Colon (tissue), 2 donors: ENCODE measurements at regions not wholly inside any gene's neighbourhood (a gene's known extent, or its start where the extent isn't known, plus 50 kb on each side); places are given as distances from the start of the nearest gene placed in this dataset.
"Not testable (repeated sequence)": the region's sequence is repeated elsewhere in the genome, so short reads cannot be mapped to it uniquely, and the experiment has no call there.

Experiments
- FAIRE-seq: peaks from 2 replicates; lab custom pipeline; 2012; peaks lifted over from hg19 to GRCh38; lab: Jason Lieb, UNC
- donor health status: control.
- donor health status: control.

GRCh38 chr10:2334575-2334974 is 597.2 kb upstream of the ADARB2 start:
- no peak for FAIRE-seq

- FAIRE-seq = no peak
These were observed 591.8 kb upstream of the ADARB2 start for GRCh38 chr10:2329082-2329481.

- no peak for FAIRE-seq
These were observed 589.1 kb upstream of the ADARB2 start for GRCh38 chr10:2326411-2326810.

GRCh38 chr10:2315045-2315485 is 577.7 kb upstream of the ADARB2 start:
- not testable (repeated sequence) for FAIRE-seq

GRCh38 chr10:2306081-2306480 is 568.8 kb upstream of the ADARB2 start:
- no peak for FAIRE-seq

- FAIRE-seq = no peak
These were observed 565.8 kb upstream of the ADARB2 start for GRCh38 chr10:2303169-2303568.

GRCh38 chr10:2301227-2301626 is 563.9 kb upstream of the ADARB2 start:
- FAIRE-seq = no peak

GRCh38 chr10:2300231-2300630 is 562.9 kb upstream of the ADARB2 start:
- no peak for FAIRE-seq

- no peak for FAIRE-seq
These were observed 559.0 kb upstream of the ADARB2 start for GRCh38 chr10:2296179-2296891.

GRCh38 chr10:2294739-2295138 is 557.4 kb upstream of the ADARB2 start:
- FAIRE-seq = no peak

GRCh38 chr10:2284071-2284470 is 546.7 kb upstream of the ADARB2 start:
- no peak for FAIRE-seq

GRCh38 chr10:2282202-2282601 is 544.9 kb upstream of the ADARB2 start:
- FAIRE-seq = no peak

GRCh38 chr10:2280713-2281300 is 543.5 kb upstream of the ADARB2 start:
- no peak for FAIRE-seq

GRCh38 chr10:2279711-2280110 is 542.4 kb upstream of the ADARB2 start:
- FAIRE-seq = no peak

GRCh38 chr10:2278363-2278762 is 541.0 kb upstream of the ADARB2 start:
- FAIRE-seq = no peak

- FAIRE-seq = no peak
These were observed 526.2 kb upstream of the ADARB2 start for GRCh38 chr10:2263561-2263960.

GRCh38 chr10:2262878-2263277 is 525.6 kb upstream of the ADARB2 start:
- FAIRE-seq = no peak

- FAIRE-seq = no peak
These were observed 525.0 kb upstream of the ADARB2 start for GRCh38 chr10:2262333-2262732.

- no peak for FAIRE-seq
These were observed 518.9 kb upstream of the ADARB2 start for GRCh38 chr10:2256241-2256640.

GRCh38 chr10:2252096-2252495 is 514.8 kb upstream of the ADARB2 start:
- FAIRE-seq = no peak

- FAIRE-seq = no peak
These were observed 514.3 kb upstream of the ADARB2 start for GRCh38 chr10:2251631-2252030.

GRCh38 chr10:2246747-2247146 is 509.4 kb upstream of the ADARB2 start:
- no peak for FAIRE-seq

GRCh38 chr10:2245580-2245979 is 508.3 kb upstream of the ADARB2 start:
- FAIRE-seq = no peak

GRCh38 chr10:2244471-2244870 is 507.1 kb upstream of the ADARB2 start:
- FAIRE-seq = no peak
